CD14-positive monocyte (primary cell): ENCODE measurements at regions not wholly inside any gene's neighbourhood (a gene's known extent, or its start where the extent isn't known, plus 50 kb on each side); places are given as distances from the start of the nearest gene placed in this dataset.

ENCODE experiments used
- DNase-seq, 3 donors: peaks; one replicate each; pipeline ENCODE4 v3.0.0-alpha.2; 2011 to 2022
- H2AFZ ChIP-seq: 2 replicates; pipeline ENCODE4 v1.6.0; 2012; ENCODE audit warnings: mild to moderate bottlenecking, low read depth, low read length, inconsistent platforms; ENCODE audit not compliant: insufficient read depth, poor library complexity, severe bottlenecking
- H3K27ac ChIP-seq, 2 donors: 1 replicate in 1 of 2; 2 replicates in 1 of 2; pipeline ENCODE4 v1.5.1; 2012 to 2013; ENCODE audit warnings: low read length in 2 of 2, control low read depth in 1 of 2, inconsistent platforms in 1 of 2, low read depth in 1 of 2, mild to moderate bottlenecking in 1 of 2
- H3K27me3 ChIP-seq, 2 donors: one replicate each; pipeline versions ENCODE4 v1.6.0 to v1.6.1; 2011 to 2013; ENCODE audit warnings: low read length in 2 of 2; ENCODE audit not compliant: control insufficient read depth in 2 of 2, insufficient read depth in 2 of 2
- H3K36me3 ChIP-seq, 2 donors: replicated peaks in 1 of 2; 1 replicate in 1 of 2; 2 replicates in 1 of 2; pipeline versions ENCODE4 v1.5.1 to v1.6.1; 2012 to 2013; ENCODE audit warnings: low read length in 2 of 2, control low read depth in 1 of 2, inconsistent platforms in 1 of 2, mild to moderate bottlenecking in 1 of 2; ENCODE audit not compliant: insufficient read depth in 2 of 2, control insufficient read depth in 1 of 2
- H3K4me1 ChIP-seq, 2 donors: 1 replicate in 1 of 2; 2 replicates in 1 of 2; pipeline versions ENCODE4 v1.5.1 to v1.6.1; 2012 to 2013; ENCODE audit warnings: low read length in 2 of 2, control low read depth in 1 of 2, inconsistent platforms in 1 of 2, mild to moderate bottlenecking in 1 of 2, moderate library complexity in 1 of 2; ENCODE audit not compliant: insufficient read depth in 2 of 2, control insufficient read depth in 1 of 2
- H3K4me2 ChIP-seq: replicated peaks from 2 replicates; pipeline ENCODE3; 2012; ENCODE audit warnings: low read length, moderate library complexity, mild to moderate bottlenecking; ENCODE audit not compliant: poor library complexity, severe bottlenecking; ENCODE audit errors: extremely low read depth
- H3K4me3 ChIP-seq, 3 experiments: fragments of 200-600 bp in 1 of 3; sonication (generic) in 1 of 3; replicated peaks in 1 of 3; 1 replicate in 2 of 3; 2 replicates in 1 of 3; pipeline ENCODE4 v1.5.1; 2011 to 2013; ENCODE audit warnings: low read length in 3 of 3, mild to moderate bottlenecking in 3 of 3, control low read depth in 2 of 3, low read depth in 2 of 3, inconsistent platforms in 1 of 3, moderate library complexity in 1 of 3
- H3K79me2 ChIP-seq: 2 replicates; pipeline ENCODE4 v1.6.0; 2012; ENCODE audit warnings: mild to moderate bottlenecking, control low read depth, inconsistent platforms, low read length, moderate library complexity; ENCODE audit not compliant: insufficient read depth
- H3K9ac ChIP-seq: 2 replicates; pipeline ENCODE4 v1.6.0; 2017; ENCODE audit warnings: low read length, mild to moderate bottlenecking; ENCODE audit not compliant: insufficient read depth, poor library complexity, severe bottlenecking
- H3K9me3 ChIP-seq, 2 donors: replicated peaks in 1 of 2; 1 replicate in 1 of 2; 2 replicates in 1 of 2; pipeline versions ENCODE4 v1.5.1 to v1.6.1; 2012 to 2013; ENCODE audit warnings: low read length in 2 of 2, control low read depth in 1 of 2; ENCODE audit not compliant: control insufficient read depth in 1 of 2, insufficient read depth in 1 of 2
- H4K20me1 ChIP-seq: 2 replicates; pipeline ENCODE4 v1.6.0; 2012; ENCODE audit warnings: mild to moderate bottlenecking, low read length, control low read depth, moderate library complexity; ENCODE audit not compliant: insufficient read depth
- H3K27ac Mint-ChIP-seq, 7 donors: one replicate each; pipeline ENCODE4 v1.8.0; 2020; ENCODE audit warnings: mild to moderate bottlenecking in 7 of 7, mixed read lengths in 7 of 7, moderate library complexity in 6 of 7, inconsistent platforms in 2 of 7
- H3K27me3 Mint-ChIP-seq, 3 donors: one replicate each; pipeline ENCODE4 v1.8.0; 2021 to 2022; ENCODE audit warnings: low read depth in 3 of 3, mild to moderate bottlenecking in 3 of 3, mixed read lengths in 3 of 3, moderate library complexity in 3 of 3, inconsistent platforms in 1 of 3
- H3K36me3 Mint-ChIP-seq, 2 donors: one replicate each; pipeline ENCODE4 v1.8.0; 2020; ENCODE audit warnings: mixed read lengths in 2 of 2, inconsistent platforms in 1 of 2, mild to moderate bottlenecking in 1 of 2
- H3K4me1 Mint-ChIP-seq: one replicate; pipeline ENCODE4 v1.8.0; 2020; ENCODE audit warnings: mild to moderate bottlenecking, mixed read lengths
- H3K4me3 Mint-ChIP-seq, 2 donors: one replicate each; pipeline ENCODE4 v1.8.0; 2020; ENCODE audit warnings: mild to moderate bottlenecking in 2 of 2, mixed read lengths in 2 of 2, moderate library complexity in 1 of 2
- H3K9me3 Mint-ChIP-seq, 7 donors: one replicate each; pipeline ENCODE4 v1.8.0; 2020 to 2022; ENCODE audit warnings: mixed read lengths in 7 of 7, mild to moderate bottlenecking in 6 of 7, moderate library complexity in 6 of 7, inconsistent platforms in 2 of 7
- CTCF ChIP-seq: fragments of 200-600 bp; IDR thresholded peaks from one replicate; pipeline ENCODE4 v1.8.0; 2022; ENCODE audit warnings: antibody characterized with exemption, mild to moderate bottlenecking
- WGBS: methylation state at CpG from one replicate; pipeline ENCODE4 v1.1.5; 2013; ENCODE audit warnings: missing lambda C conversion rate; ENCODE audit not compliant: insufficient coverage; 5-methylcytosine and 5-hydroxymethylcytosine counted together
- intact Hi-C, 2 donors: fragments of 100-400 bp; cut with micrococcal nuclease; formaldehyde crosslinking; loops; one replicate each; pipeline versions ENCODE4 v1.15.0 to v1.15.1; 2023

GRCh38 chr4:128658214-128658631, 151.3 kb upstream of the JADE1 start:
- H3K36me3 Mint-ChIP-seq = no peaks in the 10 kb centered on the region

GRCh38 chr4:128657638-128658037, 151.9 kb upstream of the JADE1 start:
- no peak overlapping the region for H3K27ac ChIP-seq
- H3K9me3 Mint-ChIP-seq = peaks cover 0 to 13% (median 6%) of the 10 kb centered on the region in 7 donors
- no peak overlapping the region for H3K4me2 ChIP-seq
- H4K20me1 ChIP-seq = no peaks in the 10 kb centered on the region
- no peak for TF ChIP-seq CTCF
- H3K36me3 Mint-ChIP-seq = no peaks in the 10 kb centered on the region
- 86% methylated on average over 2 of the region's 4 CpGs for WGBS
- no peak overlapping the region for H3K9ac ChIP-seq
- peaks cover 2% of the 10 kb centered on the region for H3K4me1 Mint-ChIP-seq
- H2AFZ ChIP-seq = no peak overlapping the region
- H3K27ac Mint-ChIP-seq = no peak overlapping the region
- H3K4me3 ChIP-seq = no peak overlapping the region
- H3K9me3 ChIP-seq = peaks cover 0 to 11% of the 10 kb centered on the region in 2 donors
- no peaks in the 10 kb centered on the region for H3K4me1 ChIP-seq
- no peaks in the 10 kb centered on the region for H3K36me3 ChIP-seq
- DNase-seq = no peak
- peaks cover 2 to 6% (median 4%) of the 10 kb centered on the region in 3 donors for H3K27me3 Mint-ChIP-seq
- no peaks in the 10 kb centered on the region for H3K79me2 ChIP-seq
- no peaks in the 10 kb centered on the region for H3K27me3 ChIP-seq
- intact Hi-C loops = no loop called here
- no peak overlapping the region for H3K4me3 Mint-ChIP-seq

More at GRCh38 chr4:128658214-128658631, 151.3 kb upstream of the JADE1 start:
- H3K9me3 Mint-ChIP-seq = peaks cover 0 to 13% (median 6%) of the 10 kb centered on the region in 7 donors
- Histone ChIP-seq H3K9me3 (peaks cover 0 to 11% of the 10 kb centered on the region in 2 donors), H3K79me2 (no peaks in the 10 kb centered on the region), H3K9ac (no peak overlapping the region), H3K27ac (no peak overlapping the region), H3K4me3 (no peak overlapping the region), H3K27me3 (no peaks in the 10 kb centered on the region), H2AFZ (no peak overlapping the region), H3K4me2 (no peak overlapping the region), H3K36me3 (no peaks in the 10 kb centered on the region), H3K4me1 (no peaks in the 10 kb centered on the region), H4K20me1 (no peaks in the 10 kb centered on the region)
- no peak for DNase-seq
- H3K27ac Mint-ChIP-seq = no peak overlapping the region
- no peak overlapping the region for H3K4me3 Mint-ChIP-seq
- peaks cover 2% of the 10 kb centered on the region for H3K4me1 Mint-ChIP-seq
- H3K27me3 Mint-ChIP-seq = peaks cover 0 to 6% (median 4%) of the 10 kb centered on the region in 3 donors
- intact Hi-C loops = no loop called here
- WGBS = 89% methylated on average over 2 of the region's 4 CpGs
- TF ChIP-seq CTCF = no peak
